Gastrocnemius medialis (tissue), 4 donors: ENCODE measurements at regions not wholly inside any gene's neighbourhood (a gene's known extent, or its start where the extent isn't known, plus 50 kb on each side); places are given as distances from the start of the nearest gene placed in this dataset.

Experiments
- CTCF ChIP-seq, 5 experiments: fragments of 450-650 bp in 3 of 5; fragments of 200-600 bp in 2 of 5; sonication (generic) in 2 of 5; IDR thresholded peaks in 4 of 5; conservative IDR thresholded peaks in 1 of 5; 1 replicate in 4 of 5; 2 replicates in 1 of 5; pipeline ENCODE4 v1.5.1; 2016 to 2019; ENCODE audit warnings: antibody characterized with exemption in 5 of 5, mild to moderate bottlenecking in 3 of 5, moderate library complexity in 3 of 5
- POLR2A ChIP-seq, 2 donors: fragments of 450-650 bp; IDR thresholded peaks; one replicate each; pipeline ENCODE4 v1.6.1; 2017; ENCODE audit warnings: antibody characterized with exemption in 2 of 2, mild to moderate bottlenecking in 2 of 2, moderate library complexity in 2 of 2

DNA sequence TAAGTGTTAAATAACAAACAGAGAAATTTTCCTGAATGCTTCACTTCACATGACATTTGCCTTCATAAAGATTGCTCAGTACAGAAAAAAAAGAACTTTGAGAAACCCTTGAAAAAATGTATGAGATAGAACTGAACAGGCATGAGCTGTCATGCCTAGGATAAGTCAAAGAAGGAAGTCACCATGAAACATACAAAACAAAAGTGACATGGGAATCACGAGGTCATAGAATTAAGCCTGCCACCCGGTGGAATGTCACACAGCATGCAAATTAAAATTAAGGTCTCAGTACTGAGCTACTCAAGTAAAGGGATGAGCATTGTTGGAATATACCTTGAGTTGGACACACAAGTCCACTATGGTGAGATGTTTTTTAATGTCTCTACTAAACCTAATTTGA, 652.5 kb upstream of the NECTIN3 start:
- TF ChIP-seq CTCF (IDR thresholded peaks at IDR 0.05 in 4 of 5, conservative IDR thresholded peaks at IDR 0.05 in 1 of 5) (no peak), POLR2A (IDR thresholded peaks at IDR 0.05) (no peak)
